ENCODE measurements at regions not wholly inside any gene's neighbourhood (a gene's known extent, or its start where the extent isn't known, plus 50 kb on each side); places are given as distances from the start of the nearest gene placed in this dataset.

DNA sequence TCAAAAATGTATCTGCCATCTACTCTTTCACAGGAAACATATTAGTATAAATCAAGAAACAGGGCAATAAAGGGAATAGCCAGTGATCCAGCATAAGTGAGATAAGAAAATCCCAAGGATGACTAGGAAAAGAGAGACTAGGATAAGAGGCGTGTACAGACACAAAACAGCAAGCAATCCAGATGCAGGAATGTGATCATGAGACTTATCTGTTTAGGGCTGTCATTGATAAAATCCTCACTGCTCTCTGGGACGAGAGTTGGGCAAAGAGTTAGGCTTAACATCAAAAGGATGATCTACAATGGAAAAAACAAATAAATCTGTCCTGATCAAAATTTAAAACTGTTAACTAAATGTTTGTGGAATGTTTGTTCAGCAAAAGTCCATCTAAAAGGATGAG, 1156.8 kb upstream of the C9orf72 start (continued):
- TF ChIP-seq, protein P1, sequence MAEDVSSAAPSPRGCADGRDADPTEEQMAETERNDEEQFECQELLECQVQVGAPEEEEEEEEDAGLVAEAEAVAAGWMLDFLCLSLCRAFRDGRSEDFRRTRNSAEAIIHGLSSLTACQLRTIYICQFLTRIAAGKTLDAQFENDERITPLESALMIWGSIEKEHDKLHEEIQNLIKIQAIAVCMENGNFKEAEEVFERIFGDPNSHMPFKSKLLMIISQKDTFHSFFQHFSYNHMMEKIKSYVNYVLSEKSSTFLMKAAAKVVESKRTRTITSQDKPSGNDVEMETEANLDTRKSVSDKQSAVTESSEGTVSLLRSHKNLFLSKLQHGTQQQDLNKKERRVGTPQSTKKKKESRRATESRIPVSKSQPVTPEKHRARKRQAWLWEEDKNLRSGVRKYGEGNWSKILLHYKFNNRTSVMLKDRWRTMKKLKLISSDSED (CRISPR knock-in tag; IDR thresholded peaks at IDR 0.05) = no peak
- no peak for TF ChIP-seq ZNF678 (CRISPR knock-in tag; IDR thresholded peaks at IDR 0.05)
- TF ChIP-seq, protein P2, sequence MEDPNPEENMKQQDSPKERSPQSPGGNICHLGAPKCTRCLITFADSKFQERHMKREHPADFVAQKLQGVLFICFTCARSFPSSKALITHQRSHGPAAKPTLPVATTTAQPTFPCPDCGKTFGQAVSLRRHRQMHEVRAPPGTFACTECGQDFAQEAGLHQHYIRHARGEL (CRISPR knock-in tag; IDR thresholded peaks at IDR 0.05) = no peak

DNA sequence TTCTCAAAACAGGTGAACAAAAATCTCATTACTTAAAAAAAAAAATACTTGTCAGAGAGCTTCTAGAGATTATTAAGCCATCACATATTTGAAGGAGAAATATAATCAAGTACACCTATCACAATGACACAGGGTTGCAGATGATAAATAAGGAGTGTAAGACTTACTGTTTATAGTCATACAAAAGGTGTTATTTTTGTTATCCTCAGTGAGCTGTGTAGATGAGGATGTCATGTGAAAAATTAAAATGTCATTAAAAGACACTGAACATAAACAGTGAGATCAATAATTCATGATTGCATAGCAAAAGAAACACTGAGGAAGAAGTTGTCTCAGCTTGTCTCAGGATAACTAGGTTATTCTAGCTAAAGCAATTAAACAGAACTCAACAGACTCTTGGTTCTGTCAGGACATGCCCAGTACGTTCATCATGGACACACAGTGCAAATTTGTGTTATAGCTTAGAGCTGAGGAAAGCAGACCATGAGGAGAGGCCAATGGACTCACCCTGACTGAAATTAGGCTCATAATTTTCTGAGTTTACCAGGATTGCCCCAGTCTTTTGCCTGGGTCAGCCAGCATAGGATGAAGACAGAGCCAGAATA, 1162.6 kb upstream of the C9orf72 start:
- Histone ChIP-seq H3K79me2 (ENCODE audit: insufficient read depth, low read length) (no peaks in the 10 kb centered on the region), H3K27me3 (ENCODE audit: control insufficient read depth in 1 of 2, insufficient read depth in 2 of 2, low read length in 2 of 2) (no peaks in the 10 kb centered on the region), H3K9ac (ENCODE audit: insufficient read depth, low read depth, low read length) (no peak overlapping the region), H3K4me3 (replicated peaks in 1 of 3; ENCODE audit: insufficient read depth in 1 of 3, low read depth in 2 of 3, low read length in 3 of 3) (no peak overlapping the region), H3K27ac (ENCODE audit: extremely low read length, insufficient read depth, low read length) (no peak overlapping the region), H3K9me3 (ENCODE audit: low read length) (no peaks in the 10 kb centered on the region), H3K36me3 (replicated peaks in 1 of 2; ENCODE audit: control insufficient read depth in 1 of 2, insufficient read depth in 2 of 2, low read length in 2 of 2) (no peaks in the 10 kb centered on the region), H3K4me2 (ENCODE audit: low read depth, low read length) (no peak overlapping the region), H2AFZ (ENCODE audit: low read length) (no peak overlapping the region), H4K20me1 (ENCODE audit: insufficient read depth, low read length) (no peaks in the 10 kb centered on the region), H3K4me1 (ENCODE audit: insufficient read depth, low read length) (no peaks in the 10 kb centered on the region)
- ATAC-seq = no peak
- CTCF ChIA-PET (ENCODE audit: low intra/inter-chr PET ratio, low total read pairs) = no interaction called here
- in situ Hi-C loops (cut with HindIII; ENCODE audit: extremely low pct_ligation_motif_present, low pct_unique_long_range_greater_than_20kb) (no loop called here), intact Hi-C loops (cut with micrococcal nuclease; ENCODE audit: unreplicated experiment) (no loop called here)
- POLR2A ChIA-PET = no interaction called here
- 0% methylated on average over 1 of the region's 1 CpG for WGBS (ENCODE audit: low lambda C conversion rate)
- DNase-seq (ENCODE audit: low spot score) = no peak
- no peak for TF ChIP-seq ZNF850 (CRISPR knock-in tag; conservative IDR thresholded peaks at IDR 0.05)
- TF ChIP-seq, protein P3, sequence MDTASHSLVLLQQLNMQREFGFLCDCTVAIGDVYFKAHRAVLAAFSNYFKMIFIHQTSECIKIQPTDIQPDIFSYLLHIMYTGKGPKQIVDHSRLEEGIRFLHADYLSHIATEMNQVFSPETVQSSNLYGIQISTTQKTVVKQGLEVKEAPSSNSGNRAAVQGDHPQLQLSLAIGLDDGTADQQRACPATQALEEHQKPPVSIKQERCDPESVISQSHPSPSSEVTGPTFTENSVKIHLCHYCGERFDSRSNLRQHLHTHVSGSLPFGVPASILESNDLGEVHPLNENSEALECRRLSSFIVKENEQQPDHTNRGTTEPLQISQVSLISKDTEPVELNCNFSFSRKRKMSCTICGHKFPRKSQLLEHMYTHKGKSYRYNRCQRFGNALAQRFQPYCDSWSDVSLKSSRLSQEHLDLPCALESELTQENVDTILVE (CRISPR knock-in tag; IDR thresholded peaks at IDR 0.05) = no peak
- no peak for TF ChIP-seq ZMYM3 (CRISPR knock-in tag; IDR thresholded peaks at IDR 0.05)
- TF ChIP-seq ZBTB21 (CRISPR knock-in tag; IDR thresholded peaks at IDR 0.05) = no peak
- no peak for TF ChIP-seq EZH2 (conservative IDR thresholded peaks at IDR 0.05; ENCODE audit: low read depth, low read length)
- no peak for TF ChIP-seq ZSCAN22 (CRISPR knock-in tag; IDR thresholded peaks at IDR 0.05)
- BruUV-seq (replicated peaks) = no TSS peak
- FAIRE-seq = no peak
